ENCODE measurements at regions not wholly inside any gene's neighbourhood (a gene's known extent, or its start where the extent isn't known, plus 50 kb on each side); places are given as distances from the start of the nearest gene placed in this dataset.

DNA sequence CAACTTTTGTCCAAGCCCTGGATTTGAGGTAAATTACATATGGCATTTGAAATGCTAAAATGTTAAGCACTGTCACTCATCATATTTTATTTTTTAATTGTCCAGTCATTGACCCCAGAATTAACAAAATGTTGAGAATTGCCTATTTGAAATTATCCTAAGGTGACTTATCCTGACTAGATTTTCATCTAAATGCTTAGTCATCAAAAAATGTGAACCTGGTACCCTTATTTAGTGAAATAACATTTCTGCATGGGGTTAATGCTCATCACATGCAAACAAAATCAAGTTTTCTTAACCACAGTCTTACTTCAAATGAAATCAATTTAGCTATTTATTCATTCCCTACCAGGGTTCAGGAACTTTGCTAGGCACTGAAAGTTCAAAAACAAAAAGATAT lies 232.0 kb upstream of the DCN start:
- no peak overlapping the region for H3K27ac ChIP-seq

GRCh38 chr12:91413581-91414546 lies 231.2 kb upstream of the DCN start:
- no peak for TF ChIP-seq ZFX (IDR thresholded peaks at IDR 0.05)
- TF ChIP-seq CTCF (conservative IDR thresholded peaks at IDR 0.05): no peak
- H3K27ac ChIP-seq: no peak overlapping the region

More for the DNA sequence above, 232.0 kb upstream of the DCN start:
- TF ChIP-seq ZFX (IDR thresholded peaks at IDR 0.05) (no peak), CTCF (conservative IDR thresholded peaks at IDR 0.05) (no peak)

- TF ChIP-seq CTCF (conservative IDR thresholded peaks at IDR 0.05): no peak
- no peak for TF ChIP-seq ZFX (IDR thresholded peaks at IDR 0.05)
- H3K27ac ChIP-seq: no peak overlapping the region
Measured at GRCh38 chr12:91406920-91407341, 224.3 kb upstream of the DCN start.

DNA sequence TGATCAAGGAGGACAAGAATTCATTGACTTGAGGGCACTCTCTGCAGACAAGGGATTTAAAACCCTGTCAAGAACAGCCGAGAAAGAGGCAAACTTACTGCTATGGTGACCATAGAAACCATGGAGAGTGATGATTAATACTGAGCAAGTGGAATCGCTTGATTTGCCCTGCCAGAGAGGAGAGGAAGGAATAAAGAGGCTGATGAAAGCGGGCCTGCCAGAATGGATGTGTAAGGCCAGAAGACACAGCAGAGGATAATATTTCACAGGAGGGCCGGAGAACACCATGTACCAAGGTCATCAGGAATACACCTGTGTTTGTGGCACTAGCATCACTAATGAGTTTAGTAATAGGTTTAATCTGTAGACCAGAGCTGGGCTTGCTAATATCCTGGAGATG lies 221.8 kb upstream of the DCN start:
- H3K27ac ChIP-seq: no peak overlapping the region
- TF ChIP-seq CTCF (conservative IDR thresholded peaks at IDR 0.05): no peak
- TF ChIP-seq ZFX (IDR thresholded peaks at IDR 0.05): no peak

DNA sequence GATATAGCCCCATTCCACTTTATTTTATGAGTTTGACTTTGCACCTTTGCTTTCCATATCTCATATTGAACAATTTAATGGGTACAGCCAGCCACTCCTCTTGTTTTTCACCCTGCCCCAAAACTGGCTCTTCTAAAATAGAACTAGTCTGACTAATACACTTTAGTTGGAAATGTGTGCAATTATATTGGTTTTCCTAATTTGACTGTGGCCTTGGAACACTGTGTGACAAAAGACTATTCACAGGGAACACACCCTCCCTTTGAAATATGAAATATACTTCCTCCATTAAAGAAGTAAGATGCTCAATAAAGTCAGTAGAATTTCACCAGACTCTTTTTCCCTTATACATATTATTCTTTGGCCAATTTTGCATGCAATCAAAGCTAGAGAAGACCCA lies 218.6 kb upstream of the DCN start:
- TF ChIP-seq ZFX (IDR thresholded peaks at IDR 0.05) (no peak), CTCF (conservative IDR thresholded peaks at IDR 0.05) (no peak)
- no peak overlapping the region for H3K27ac ChIP-seq

- TF ChIP-seq ZFX (IDR thresholded peaks at IDR 0.05) (no peak), CTCF (conservative IDR thresholded peaks at IDR 0.05) (no peak)
- H3K27ac ChIP-seq: no peak overlapping the region
Measured at GRCh38 chr12:91400271-91400670, 217.7 kb upstream of the DCN start.

- TF ChIP-seq ZFX (IDR thresholded peaks at IDR 0.05) (no peak), CTCF (conservative IDR thresholded peaks at IDR 0.05) (no peak)
- H3K27ac ChIP-seq: no peak overlapping the region
Measured at GRCh38 chr12:91397866-91398532, 215.4 kb upstream of the DCN start.
